GM19463 (cell line): ENCODE measurements at regions not wholly inside any gene's neighbourhood (a gene's known extent, or its start where the extent isn't known, plus 50 kb on each side); places are given as distances from the start of the nearest gene placed in this dataset.

Experiments used
- ATAC-seq: cut with Tn5 transposase; IDR thresholded peaks from one replicate; pipeline ENCODE4 v1.9.1; 2021; ENCODE audit warnings: mild to moderate bottlenecking, moderate library complexity; ENCODE audit not compliant: unreplicated experiment

DNA sequence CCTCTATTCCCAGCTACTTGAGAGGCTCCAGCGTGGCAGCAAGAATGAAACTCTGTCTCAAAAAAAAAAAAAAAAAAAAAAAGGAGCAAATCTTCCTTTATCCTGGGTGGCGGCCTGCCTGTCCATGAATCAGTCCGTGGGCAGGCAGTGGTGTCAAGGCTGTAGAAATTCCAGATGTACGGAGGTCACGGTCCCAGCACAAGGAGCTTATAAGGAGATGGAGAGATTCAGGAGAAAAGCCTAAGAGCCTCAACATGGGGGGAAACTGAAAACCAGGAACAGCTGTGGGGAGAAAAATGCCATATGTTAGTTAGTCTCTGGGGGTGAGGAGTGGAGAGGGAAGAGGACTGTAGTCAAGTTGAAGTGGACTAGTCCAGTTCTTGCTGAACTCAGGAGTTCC is 130.5 kb upstream of the CRY1 start:
- no peak for ATAC-seq

DNA sequence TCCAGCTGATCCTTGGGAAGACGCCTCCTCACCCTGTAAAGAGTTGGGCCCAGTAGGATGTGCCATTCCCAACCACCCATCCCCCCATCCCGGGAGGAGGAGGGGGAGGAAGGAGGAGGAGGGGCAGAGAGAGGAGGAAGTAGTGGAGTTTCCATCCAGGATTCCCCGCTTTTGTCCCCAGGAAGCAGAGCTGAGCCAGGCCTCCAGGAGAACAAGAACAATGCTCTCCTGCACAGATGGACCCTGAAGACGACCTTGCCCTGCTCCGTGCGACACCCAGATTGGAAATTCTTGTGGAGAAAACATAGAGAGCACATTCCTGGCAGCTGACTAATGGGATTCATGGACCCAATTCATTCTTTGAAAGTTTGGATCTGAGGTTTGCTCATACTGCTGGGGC is 132.3 kb upstream of the CRY1 start:
- no peak for ATAC-seq

DNA sequence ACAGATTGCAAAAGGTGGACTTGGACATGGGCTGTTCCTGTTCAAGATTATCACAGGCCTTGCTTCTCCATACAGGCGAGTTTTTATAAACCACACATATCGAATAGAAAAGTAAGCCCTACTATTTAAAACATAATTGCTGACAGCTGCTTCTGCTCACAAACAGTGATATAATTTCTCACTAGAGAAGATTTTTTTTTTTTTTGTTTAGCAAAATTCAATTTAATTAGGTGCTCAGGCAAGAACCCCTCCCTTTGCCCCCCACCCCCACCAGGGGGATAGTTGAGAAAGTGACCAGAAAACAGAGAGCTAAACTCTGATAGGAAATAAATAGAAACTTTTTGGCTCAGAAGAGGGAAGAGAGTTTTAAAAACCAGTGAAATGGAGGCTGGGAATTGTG is 132.8 kb upstream of the CRY1 start:
- ATAC-seq: no peak

DNA sequence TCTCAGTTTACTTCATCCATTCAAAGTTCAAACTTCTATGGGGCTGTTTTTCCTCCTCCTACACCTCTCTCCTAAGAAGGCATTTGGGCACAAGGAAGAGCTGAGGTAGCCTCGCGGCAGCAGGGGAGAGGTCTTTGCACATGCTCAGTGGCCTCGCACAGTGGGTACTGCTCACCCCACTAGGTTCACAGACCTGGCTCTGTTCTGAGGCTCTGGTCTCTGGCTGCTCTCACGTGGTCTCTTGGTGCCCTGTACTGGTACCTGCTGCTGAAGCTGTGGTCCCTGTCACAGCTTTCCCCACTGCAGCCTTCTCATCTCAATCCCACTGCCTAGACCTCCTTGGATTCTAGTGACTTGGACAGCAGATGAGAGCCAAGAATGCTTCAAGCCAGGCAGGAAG is 134.7 kb upstream of the CRY1 start:
- ATAC-seq: no peak

DNA sequence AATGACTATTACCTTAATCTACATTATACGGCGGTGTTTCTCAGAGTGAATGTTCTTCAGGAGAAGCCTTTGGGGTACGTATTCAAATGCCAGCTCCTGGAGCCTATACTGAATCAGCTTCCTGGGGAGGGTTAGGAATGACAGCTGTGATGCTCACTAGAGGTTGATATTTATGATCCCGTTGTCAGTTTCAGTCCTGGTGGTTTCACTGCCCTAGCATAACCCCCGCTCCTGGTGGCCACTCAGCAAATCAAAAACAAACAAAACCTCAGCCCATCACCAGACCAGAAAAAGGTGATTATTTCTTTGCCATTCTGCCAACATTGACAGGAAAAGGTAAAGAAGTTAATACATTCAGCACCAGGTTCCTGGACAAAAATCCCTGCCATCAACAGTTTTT is 136.5 kb upstream of the CRY1 start:
- no peak for ATAC-seq

DNA sequence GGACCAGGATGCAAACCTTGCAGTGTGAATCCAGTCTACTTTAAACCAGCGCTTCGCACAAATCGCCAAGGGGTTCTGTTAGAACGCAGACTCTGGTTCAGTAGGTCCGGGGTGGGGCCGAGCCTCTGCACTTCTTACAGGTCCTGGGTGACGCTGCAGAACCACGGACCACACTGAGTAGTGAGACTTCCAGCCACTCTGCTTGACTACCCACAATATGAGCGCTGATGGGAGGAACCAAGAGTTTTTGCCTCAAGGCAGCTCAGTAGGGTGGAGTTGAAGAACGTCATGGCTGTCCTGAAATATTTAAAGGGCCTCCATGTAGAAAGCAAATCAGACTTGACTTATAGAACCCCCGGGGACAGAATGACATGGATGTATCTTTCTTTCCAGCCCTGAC is 138.0 kb upstream of the CRY1 start:
- ATAC-seq: no peak

DNA sequence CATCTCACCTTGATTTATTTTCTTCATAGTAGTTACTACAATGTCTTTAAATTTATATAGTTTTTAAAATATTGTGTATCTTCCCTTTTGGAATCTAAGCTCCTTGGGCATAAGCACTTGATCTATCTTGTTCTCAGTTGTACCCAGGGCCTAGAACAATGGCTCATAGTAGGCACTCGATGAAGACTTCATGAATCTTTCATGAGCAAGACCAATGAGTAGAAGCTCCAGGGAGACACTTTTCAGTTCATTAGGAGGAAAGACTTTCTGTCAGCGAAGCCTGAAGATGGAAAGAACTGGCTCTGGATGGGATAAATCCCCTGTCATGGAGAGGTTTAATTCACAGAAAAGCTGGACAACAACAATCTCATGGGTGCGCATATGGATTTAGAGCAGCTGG is 140.2 kb upstream of the CRY1 start:
- no peak for ATAC-seq

DNA sequence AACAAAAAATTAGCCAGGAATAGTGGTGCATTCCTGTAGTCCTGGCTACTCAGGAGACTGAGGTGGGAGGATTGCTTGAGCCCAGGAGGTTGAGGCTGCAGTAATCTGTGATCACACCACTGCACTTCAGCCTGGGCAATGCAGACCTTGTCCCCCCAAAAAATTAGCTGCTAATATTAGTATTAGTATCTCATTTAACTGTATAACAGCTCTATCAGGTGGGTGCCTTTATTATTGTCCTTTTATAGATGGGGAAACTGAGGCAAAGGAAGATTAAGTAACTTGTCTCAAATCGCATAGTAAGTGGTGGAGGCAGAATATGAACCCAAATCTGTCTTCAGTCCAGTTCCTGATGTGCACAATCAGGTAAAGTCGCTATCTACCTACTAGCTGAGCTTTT is 142.3 kb upstream of the CRY1 start:
- ATAC-seq: no peak

DNA sequence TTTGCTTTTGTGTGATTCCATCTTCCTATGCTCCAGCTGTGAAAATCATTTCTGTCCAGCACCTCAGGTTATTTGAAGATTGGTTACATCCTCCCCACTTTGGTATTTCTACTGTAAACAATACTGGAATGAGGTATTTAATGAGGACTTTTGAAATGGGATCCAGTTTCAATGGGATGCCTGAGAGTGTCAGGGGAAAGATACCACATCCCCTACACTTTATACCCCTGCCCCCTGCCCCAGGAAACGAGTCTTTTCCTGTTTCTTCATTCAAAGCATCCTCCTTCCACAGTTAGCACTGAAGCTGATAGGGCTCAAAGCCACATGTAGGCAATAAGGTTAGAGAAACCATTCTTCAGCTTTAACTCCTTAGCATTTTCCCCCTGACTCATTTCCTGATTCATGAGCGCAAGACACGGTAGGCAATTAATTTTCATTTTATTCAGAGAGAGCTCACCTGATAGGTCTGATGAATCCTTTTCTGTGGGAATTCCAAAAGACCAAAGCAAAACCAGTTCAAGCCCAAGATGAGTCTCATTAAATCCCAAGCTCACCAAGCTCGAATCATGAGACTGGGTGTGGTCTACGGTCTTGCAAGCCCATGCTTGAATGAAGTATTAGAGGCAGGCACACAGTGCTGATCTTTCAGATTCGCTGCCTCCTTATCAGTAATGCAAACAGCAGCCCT is 143.6 kb upstream of the CRY1 start:
- no peak for ATAC-seq

DNA sequence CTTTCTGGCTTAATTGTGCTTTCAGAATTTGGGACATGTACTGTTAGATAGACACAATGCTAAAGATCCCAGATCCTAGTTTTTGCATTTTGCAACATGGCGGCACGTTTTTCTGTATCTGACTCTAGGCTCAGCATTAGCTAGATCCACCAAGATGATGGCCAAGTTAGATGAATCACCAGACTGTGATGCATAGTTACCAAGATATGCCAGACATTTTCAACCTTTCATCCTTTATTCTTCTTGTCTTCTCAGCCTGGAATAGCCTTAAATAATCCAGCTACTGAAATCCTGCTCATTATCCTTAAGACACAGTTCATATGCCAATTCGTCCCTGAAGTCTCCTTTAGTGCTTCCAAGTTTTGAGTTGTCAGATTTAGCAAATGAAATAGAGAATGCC is 144.9 kb upstream of the CRY1 start:
- ATAC-seq: no peak

DNA sequence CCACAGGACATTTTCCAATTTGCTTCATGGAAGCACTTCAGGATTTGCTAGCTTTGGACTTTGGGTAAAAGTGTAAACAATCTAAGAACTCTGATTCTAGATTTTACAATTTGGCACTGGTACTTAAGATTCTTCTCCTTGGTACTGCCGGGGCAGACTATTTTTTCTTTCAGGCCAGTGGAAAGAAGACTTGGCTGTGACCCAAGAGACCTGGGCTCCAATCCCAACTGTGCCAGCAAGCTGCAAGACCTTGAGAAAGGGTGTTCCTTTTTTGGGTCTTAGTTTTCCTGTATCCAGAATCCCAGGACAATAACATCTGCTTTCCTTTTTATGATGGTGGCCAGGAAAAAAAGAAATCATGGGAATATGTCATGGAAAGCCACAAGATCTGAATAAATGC is 148.1 kb upstream of the CRY1 start:
- ATAC-seq: no peak

DNA sequence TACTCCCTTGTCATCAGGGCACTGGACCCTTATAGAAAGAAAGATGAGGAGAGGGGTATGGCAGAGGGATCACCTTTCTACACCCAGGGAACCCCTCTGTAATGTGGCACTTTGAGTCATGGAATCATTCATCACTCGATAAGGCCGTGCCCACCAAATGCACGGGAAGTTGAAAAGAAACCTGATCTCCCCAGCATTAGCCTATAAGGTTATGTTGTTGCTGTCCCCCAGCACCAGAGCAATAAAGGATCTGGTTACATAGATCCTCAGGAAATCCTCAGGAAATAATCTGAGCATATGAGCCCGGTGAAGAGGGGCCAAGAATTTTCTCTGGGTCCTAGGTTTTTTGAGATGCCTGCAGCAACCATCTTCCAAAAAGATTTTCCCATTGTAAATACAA is 148.8 kb upstream of the CRY1 start:
- no peak for ATAC-seq

DNA sequence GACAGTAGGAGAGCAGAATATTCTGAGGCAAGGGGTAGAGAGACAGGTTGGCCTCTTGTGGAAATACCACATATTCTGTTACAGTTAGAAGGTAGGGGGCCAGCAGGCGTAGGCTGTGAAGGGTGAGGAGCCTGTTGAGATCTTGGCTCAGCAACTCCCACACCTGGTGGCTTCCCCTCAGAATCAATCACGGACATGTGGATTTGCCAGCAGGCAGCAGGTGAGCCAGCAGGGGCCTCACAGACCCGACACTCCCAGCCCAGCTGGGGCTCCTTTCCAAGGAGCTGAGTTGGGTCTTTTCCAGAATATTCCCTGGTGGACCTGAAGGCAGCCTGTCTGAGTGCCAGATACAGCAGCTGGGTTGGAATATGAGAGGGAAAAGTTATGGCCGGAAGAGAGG is 150.0 kb upstream of the CRY1 start:
- no peak for ATAC-seq

DNA sequence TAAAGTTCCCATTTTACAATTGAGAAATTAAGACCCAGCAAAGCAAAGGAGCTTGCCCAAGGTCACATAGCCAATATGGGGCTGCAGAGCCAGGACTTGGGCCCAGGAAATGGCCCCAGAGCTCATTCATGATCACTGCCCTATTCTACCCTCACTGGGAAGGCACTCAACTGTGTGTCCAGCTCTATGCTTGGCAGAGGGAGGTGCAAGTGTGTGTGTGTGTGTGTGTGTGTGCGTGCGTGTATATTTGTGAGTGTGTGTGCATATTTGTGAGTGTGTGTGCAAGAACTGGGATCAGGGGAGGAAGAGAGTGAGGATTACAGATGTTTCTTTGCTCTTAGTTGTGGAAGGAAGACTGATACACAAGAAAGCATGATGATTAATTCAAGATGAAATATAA is 151.2 kb upstream of the CRY1 start:
- ATAC-seq: no peak

DNA sequence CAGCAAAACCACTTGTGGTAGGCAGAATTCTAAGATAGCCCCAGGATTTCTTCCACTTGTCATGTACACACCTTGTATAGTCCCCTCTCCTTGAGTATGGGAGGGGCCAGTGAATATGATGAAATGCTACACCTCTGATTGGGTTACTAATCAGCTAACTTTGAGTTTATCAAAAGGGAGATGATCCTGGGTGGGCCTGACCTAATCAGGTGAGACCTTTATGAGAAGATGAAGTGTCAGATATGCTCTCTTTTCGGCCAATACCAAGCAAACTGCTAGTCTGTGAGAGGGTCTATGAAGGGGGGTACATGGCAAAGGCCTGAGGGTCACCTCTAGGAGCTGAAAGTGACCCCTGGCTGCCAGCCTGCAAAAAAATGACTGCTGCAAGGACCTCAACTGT is 154.3 kb upstream of the CRY1 start:
- ATAC-seq: no peak

DNA sequence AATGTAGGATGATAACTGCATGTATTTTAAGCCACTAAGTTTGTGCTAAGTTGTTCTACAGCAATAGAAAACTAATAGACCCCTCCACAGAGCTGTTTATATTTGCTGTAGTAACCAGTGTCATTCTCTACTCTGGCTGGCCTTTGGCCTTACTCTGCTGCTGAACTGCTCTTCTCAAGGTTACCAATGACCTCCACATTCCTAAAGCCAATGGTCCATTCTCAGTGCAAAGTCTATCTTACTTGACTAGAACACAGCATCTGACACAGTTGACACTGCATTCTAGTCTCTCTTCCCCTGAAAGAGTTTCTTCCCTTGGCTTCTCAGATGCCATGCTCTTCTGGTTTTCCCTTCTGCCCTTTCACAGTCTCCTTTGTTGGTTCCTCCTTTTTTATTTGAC is 154.8 kb upstream of the CRY1 start:
- ATAC-seq: no peak

DNA sequence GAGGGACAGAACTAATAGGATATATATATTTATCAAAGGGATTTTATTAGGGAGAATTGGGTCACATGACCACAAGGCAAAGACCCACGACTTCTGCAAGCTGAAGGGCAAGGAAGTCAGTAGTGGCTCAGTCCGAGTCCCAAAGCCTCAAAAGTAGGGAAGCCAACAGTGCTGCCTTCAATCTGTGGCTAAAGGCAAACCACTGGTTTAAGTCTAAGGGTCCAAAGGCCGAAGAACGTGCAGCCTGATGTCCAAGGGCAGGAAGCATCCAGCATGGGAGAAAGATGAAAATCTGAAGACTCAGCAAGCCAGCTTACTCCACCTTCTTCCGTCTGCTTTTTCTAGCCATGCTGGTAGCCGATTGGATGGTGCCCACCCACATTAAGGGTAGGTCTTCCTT is 157.9 kb upstream of the CRY1 start:
- ATAC-seq: no peak

DNA sequence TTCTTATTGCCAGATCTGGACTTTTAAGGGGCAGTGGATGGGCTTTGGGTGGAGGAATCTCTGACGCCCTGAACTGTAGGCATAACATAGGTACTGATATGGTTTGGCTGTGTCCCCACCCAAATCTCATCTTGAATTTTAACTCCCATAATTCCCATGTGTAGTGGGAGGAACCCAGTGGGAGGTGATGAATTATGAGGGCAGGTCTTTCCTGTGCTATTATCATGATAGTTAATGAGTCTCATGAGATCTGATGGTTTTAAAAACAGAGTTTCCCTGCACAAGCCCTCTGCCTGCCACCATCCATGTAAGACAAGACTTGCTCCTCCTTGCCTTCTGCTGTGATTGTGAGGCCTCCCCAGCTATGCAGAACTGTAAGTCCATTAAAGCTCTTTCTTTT is 160.0 kb upstream of the CRY1 start:
- no peak for ATAC-seq

DNA sequence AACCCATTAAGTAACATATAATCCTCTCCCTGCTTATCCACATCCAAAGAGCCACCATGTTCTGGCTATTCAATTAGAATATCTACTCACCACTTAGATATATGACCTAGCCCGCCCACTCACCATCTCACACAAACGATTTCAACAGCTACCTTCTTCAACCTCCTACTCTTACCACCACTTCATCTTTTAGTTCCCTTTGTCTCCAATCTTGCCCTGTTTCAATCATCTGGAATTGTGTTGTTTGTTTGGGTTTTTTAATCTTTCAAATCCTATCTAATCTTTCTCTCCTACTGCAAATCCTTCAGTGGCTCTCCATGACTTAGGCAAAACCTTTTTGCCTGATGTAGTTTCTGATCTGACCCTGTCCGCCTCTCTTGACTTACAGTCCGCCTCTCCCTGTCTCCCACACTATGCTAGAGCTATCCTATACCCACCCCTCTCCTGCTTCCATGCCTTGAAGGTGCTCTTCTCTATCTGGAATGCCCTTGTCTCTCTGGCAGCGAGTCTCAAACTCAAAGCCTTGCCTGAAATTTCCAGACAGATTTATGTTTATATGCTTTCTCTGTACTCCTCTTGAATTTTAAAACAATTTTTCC is 161.0 kb upstream of the CRY1 start:
- ATAC-seq: no peak

DNA sequence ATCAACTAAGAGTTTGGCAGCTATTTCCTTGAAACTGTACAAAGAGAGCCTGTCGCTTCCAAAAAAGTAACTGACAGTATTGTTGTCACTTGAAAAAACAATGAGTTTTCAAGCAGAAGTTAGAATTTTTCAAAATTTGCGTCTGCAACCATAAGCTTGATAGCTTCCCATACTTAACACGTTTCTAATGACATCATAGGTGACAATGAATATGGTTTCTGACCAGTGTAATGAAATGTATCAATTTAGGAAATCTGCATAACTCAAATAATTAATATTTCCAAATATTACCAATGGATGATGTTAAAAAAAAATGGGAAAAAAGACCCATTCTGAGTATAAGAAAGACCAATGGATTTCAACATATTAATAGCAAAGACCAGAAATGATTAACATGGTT is 165.4 kb upstream of the CRY1 start:
- no peak for ATAC-seq

DNA sequence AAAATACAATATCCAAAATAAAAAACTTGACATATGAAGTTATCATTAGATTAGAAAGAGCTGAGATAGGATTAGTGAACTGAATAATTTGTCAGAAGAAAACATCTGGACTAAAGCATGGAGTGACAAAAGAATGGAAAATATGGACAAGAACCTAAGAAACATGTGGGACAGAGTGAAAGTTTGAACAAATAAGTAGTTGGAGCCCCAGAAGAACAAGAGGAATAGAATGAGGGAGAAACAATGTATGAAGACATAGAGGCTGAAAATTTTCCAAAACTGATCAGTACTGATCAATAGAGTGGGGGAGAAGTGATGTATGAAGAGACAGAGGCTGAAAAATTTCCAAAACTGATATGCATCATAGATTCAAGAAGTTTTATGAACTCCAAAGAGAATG is 170.6 kb upstream of the CRY1 start:
- ATAC-seq: no peak

DNA sequence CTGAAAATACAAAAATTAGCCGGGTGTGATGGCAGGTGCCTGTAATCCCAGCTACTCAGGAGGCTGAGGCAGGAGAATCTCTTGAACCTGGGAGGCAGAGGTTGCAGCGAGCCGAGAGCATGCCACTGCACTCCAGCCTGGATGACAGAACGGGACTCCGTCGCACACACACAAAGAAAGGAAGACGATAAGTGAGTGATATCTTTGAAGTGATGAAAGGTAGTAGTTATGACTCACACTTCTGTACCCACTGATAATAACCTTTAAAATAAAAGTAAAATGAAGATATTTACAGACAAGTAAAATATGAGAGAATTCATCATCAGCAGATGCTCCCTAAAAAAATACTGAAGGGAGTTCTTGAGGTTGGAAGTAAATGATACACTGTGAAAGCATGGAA is 171.3 kb upstream of the CRY1 start:
- no peak for ATAC-seq

DNA sequence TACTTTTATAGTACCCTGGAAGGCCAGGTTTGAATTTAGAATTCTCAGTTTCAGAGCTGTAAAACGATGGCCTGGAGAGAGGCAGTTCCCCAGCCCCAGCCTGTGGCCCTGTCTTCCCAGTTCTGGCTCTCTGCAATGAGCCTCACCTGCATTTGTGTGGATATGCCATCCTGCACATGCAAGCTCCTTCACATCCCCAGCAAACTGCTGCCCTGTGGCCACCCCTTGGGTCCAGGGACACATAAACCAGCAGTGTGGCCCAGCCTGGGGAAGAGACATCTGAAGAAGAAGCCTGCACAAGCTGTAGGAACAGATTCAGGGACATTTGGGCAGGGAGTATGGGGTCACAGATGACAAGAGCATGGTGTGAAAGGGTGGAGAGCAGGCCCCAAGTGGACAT is 174.3 kb upstream of the CRY1 start:
- no peak for ATAC-seq
